ENCODE measurements at regions not wholly inside any gene's neighbourhood (a gene's known extent, or its start where the extent isn't known, plus 50 kb on each side); places are given as distances from the start of the nearest gene placed in this dataset.
"Not testable (repeated sequence)": the region's sequence is repeated elsewhere in the genome, so short reads cannot be mapped to it uniquely, and the experiment has no call there.

DNA sequence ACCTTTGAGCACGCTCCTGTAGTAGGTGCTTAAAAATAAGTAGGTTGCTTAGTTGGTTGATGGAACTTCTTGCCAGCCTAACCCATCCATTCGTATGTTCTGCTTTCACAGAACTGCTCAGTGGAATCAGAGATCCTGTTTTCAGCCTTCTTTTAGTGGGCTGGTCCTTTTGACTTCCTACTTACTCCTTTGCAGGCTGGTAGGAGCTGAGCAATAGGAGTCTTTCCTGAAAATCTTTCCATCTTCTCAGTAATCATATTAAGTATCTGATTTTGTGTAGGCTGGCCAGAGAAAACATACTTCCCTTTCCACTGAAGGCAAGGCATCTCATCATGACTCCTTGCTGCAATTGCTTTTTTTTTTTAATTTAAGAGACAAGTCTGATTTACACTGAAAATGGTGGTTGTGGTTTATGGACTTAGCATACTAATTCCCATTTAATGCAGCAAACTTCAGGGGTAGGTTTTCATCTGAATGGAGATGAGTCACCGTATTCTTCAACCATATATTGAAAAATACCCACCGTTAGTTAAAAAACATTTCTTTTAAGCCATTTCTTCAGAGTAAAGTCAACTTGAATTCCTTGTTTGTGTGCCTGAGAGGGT is 208.0 kb downstream of the ZNF365 start:
- Mint-ChIP-seq H3K4me1 (peaks cover 24% of the 10 kb centered on the region), H3K27ac (peak overlapping the region; percentile 23), H3K27me3 (peaks cover 4% of the 10 kb centered on the region), H3K36me3 (ENCODE audit: low read depth) (no peaks in the 10 kb centered on the region), H3K4me3 (no peak overlapping the region), H3K9me3 (no peaks in the 10 kb centered on the region)
- DNase-seq: no peak
- ATAC-seq: no peak

- H3K9me3 Mint-ChIP-seq: peaks cover 2% of the 10 kb centered on the region
- no peak for DNase-seq
- ATAC-seq: no peak
- H3K27me3 Mint-ChIP-seq: peaks cover 1% of the 10 kb centered on the region
- no peak overlapping the region for H3K4me3 Mint-ChIP-seq
- no peak overlapping the region for H3K27ac Mint-ChIP-seq
- H3K36me3 Mint-ChIP-seq (ENCODE audit: low read depth): no peaks in the 10 kb centered on the region
- H3K4me1 Mint-ChIP-seq: peaks cover 24% of the 10 kb centered on the region
These were observed 208.6 kb downstream of the ZNF365 start for GRCh38 chr10:62582804-62583208.

DNA sequence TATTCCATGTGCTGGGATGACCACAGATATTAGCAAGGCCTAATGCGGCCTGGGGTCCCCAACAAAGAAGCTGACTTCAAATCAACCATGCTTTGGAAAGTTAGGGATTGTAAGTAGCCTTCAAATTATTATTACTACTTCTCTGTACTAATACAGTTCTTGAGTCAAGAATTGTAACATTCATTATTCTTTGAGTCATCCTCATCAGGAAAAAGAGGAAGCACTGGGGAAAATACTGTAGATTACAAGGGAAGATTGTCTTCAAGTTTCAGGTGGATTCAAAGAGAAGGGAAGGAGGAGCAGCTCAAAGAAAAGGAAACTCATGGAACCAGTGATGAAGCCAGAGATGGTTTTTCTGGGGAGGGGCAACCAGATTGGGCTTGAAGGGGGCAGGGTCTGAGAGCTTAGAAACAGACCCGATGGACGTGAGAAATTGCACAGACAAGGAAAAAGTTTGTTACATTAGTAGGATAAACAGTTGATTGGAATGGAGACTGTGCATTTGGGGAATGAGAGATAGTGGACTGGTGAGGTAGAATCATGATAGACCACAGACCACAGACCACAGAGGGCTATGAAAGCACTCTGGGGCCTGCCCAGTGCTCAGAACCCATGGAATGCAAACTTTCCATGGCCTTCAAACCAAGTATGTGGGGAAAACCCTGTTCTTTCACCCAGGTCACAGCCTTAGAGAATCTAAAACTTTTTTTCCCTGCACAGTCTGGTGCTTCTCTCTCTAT is 209.9 kb downstream of the ZNF365 start:
- Mint-ChIP-seq H3K4me1 (peaks cover 24% of the 10 kb centered on the region), H3K27me3 (no peaks in the 10 kb centered on the region)
- peak; percentile 81 for ATAC-seq

DNA sequence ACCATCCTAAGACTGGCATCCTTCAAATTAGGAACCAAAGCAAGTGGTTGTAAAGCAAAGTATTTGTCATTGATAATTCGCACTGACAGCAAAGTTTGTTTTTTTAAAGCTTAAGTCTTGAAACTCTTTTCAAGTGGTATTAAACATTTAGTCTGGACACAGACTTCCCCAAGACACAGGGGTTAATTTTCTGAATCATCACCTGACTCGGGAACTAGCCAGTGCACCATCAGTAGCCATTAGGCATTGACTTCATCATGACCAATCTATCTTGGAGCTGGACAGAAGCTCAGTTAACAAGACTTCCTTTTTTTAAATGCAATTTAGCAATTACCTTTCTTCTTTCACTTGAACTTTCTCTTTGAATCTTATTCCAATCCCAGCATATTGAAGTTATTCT is 210.6 kb downstream of the ZNF365 start:
- Mint-ChIP-seq H3K27me3 (peaks cover under 1% of the 10 kb centered on the region), H3K36me3 (ENCODE audit: low read depth) (no peaks in the 10 kb centered on the region), H3K4me3 (no peak overlapping the region), H3K27ac (no peak overlapping the region), H3K9me3 (peaks cover 7% of the 10 kb centered on the region), H3K4me1 (peaks cover 24% of the 10 kb centered on the region)
- ATAC-seq (no peak), DNase-seq (no peak)

More for the DNA sequence above, 209.9 kb downstream of the ZNF365 start:
- Mint-ChIP-seq H3K36me3 (ENCODE audit: low read depth) (no peaks in the 10 kb centered on the region), H3K27ac (no peak overlapping the region), H3K4me3 (no peak overlapping the region), H3K9me3 (peaks cover 7% of the 10 kb centered on the region)
- DNase-seq: peak; percentile 22

DNA sequence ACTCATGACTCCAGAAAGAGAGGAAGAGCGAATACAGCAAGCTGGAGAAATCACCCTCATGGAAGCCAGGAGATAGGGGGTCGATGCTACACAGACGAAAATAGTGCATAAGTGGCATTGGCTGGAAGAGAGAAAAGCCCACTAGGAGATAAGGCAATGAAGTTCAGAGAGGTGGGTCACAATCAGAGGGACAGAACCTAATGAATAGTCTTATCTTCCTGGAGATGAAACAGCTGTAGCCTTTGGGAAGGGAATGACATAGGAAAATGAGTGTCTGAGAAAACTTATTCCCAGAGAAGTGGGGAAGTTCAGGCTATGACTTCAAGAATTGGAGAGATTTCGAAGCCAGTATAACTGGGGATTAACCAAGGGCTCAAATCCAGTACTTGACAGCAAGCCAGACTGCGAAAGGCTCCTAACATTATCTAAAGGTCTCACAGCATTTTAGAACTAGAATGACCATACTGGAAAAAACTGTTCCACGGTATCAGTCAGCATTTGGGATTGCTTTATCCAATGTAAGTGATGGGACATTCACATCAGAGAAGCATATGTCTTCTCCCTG is 211.1 kb downstream of the ZNF365 start:
- Mint-ChIP-seq H3K4me1 (peaks cover 29% of the 10 kb centered on the region), H3K27me3 (peaks cover 4% of the 10 kb centered on the region), H3K36me3 (ENCODE audit: low read depth) (no peaks in the 10 kb centered on the region), H3K9me3 (peaks cover 7% of the 10 kb centered on the region), H3K27ac (no peak overlapping the region), H3K4me3 (no peak overlapping the region)
- no peak for DNase-seq
- no peak for ATAC-seq

- Mint-ChIP-seq H3K9me3 (peaks cover 7% of the 10 kb centered on the region), H3K4me1 (peaks cover 33% of the 10 kb centered on the region), H3K27ac (no peak overlapping the region), H3K36me3 (ENCODE audit: low read depth) (no peaks in the 10 kb centered on the region), H3K4me3 (no peak overlapping the region), H3K27me3 (peaks cover 4% of the 10 kb centered on the region)
- DNase-seq: no peak
- no peak for ATAC-seq
These were observed 212.8 kb downstream of the ZNF365 start for GRCh38 chr10:62587011-62587410.

DNA sequence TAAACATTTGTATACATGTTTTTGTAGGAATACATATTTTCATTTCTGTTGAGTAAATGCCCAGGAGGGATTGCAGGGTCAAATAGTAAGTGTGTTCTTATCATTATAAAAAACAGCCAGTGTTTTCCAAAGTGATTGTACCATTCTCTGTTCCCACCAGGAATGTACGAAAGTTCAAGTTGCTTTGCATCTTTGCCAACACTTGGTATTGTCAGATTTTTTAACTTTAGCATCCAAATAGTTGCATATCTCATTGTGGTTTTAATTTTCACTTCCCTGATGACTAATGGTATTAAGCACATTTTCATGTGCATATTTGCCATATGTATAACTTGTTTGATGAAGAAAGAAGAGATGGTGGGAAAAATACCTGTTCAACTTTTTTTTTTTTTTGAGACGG is 213.9 kb downstream of the ZNF365 start:
- H3K4me3 Mint-ChIP-seq: no peak overlapping the region
- H3K27ac Mint-ChIP-seq: no peak overlapping the region
- H3K9me3 Mint-ChIP-seq: peaks cover 7% of the 10 kb centered on the region
- no peaks in the 10 kb centered on the region for H3K36me3 Mint-ChIP-seq (ENCODE audit: low read depth)
- peaks cover 24% of the 10 kb centered on the region for H3K4me1 Mint-ChIP-seq
- no peak for ATAC-seq
- no peak for DNase-seq
- H3K27me3 Mint-ChIP-seq: peaks cover 4% of the 10 kb centered on the region

GRCh38 chr10:62589689-62590088 is 214.8 kb upstream of the ADO start:
- Mint-ChIP-seq H3K27me3 (peaks cover 4% of the 10 kb centered on the region), H3K27ac (no peak overlapping the region), H3K4me1 (peaks cover 20% of the 10 kb centered on the region), H3K36me3 (ENCODE audit: low read depth) (no peaks in the 10 kb centered on the region), H3K4me3 (no peak overlapping the region), H3K9me3 (peaks cover 7% of the 10 kb centered on the region)
- DNase-seq: no peak
- no peak for ATAC-seq

GRCh38 chr10:62590306-62590705 is 214.2 kb upstream of the ADO start:
- Mint-ChIP-seq H3K9me3 (peaks cover 7% of the 10 kb centered on the region), H3K4me1 (peaks cover 14% of the 10 kb centered on the region), H3K27me3 (peaks cover 4% of the 10 kb centered on the region), H3K4me3 (no peak overlapping the region), H3K36me3 (ENCODE audit: low read depth) (no peaks in the 10 kb centered on the region), H3K27ac (no peak overlapping the region)
- no peak for ATAC-seq
- no peak for DNase-seq

GRCh38 chr10:62594093-62594520 is 210.4 kb upstream of the ADO start:
- Mint-ChIP-seq H3K4me1 (peaks cover 14% of the 10 kb centered on the region), H3K9me3 (no peaks in the 10 kb centered on the region), H3K36me3 (ENCODE audit: low read depth) (no peaks in the 10 kb centered on the region), H3K27me3 (peaks cover 4% of the 10 kb centered on the region), H3K27ac (no peak overlapping the region), H3K4me3 (no peak overlapping the region)
- peak; percentile 65 for DNase-seq
- peak; percentile 79 for ATAC-seq

DNA sequence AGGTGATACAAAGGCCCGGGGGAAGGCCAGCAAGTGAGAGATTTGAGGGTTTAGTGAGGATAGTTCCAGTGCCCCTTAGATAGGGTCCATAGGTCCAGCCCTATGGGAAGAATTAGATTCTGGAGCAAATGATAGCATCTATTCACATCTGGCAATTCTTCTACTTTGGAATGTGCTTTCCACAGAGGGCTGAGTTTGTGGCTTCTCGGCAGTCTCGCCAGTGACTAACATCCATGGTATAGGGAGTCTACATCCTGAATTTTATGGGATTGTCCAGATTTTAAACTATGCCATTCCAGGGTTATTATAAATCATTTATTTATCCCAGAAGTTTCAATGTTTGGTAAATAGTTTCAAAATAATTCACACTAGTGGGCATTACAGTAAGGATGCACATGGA is 207.3 kb upstream of the ADO start:
- ATAC-seq (no peak), DNase-seq (no peak)
- Mint-ChIP-seq H3K4me3 (no peak overlapping the region), H3K4me1 (peaks cover 3% of the 10 kb centered on the region), H3K9me3 (peaks cover 4% of the 10 kb centered on the region), H3K36me3 (ENCODE audit: low read depth) (no peaks in the 10 kb centered on the region), H3K27me3 (peaks cover 12% of the 10 kb centered on the region), H3K27ac (no peak overlapping the region)

DNA sequence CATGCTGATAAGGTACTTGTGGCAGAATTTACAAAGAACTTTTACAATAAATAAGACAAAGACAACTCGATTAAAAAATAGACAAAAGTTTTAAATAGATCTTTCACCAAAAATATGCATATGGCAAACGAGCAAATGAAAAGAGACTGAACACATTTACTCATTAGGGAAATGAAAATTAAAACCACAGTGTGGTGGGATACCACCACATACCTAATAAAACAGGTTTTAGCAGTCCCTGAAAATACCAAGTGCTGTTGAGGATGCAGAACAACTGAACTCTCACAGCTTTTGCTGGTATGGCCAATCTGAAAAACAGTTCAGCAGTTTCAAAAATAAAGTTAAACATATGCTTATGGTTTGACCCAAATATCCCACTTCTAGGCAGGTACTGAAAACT is 205.4 kb upstream of the ADO start:
- Mint-ChIP-seq H3K4me3 (no peak overlapping the region), H3K27me3 (peaks cover 12% of the 10 kb centered on the region), H3K9me3 (peaks cover 4% of the 10 kb centered on the region), H3K27ac (no peak overlapping the region), H3K36me3 (ENCODE audit: low read depth) (no peaks in the 10 kb centered on the region), H3K4me1 (no peaks in the 10 kb centered on the region)
- no peak for ATAC-seq
- no peak for DNase-seq

GRCh38 chr10:62606551-62606950 is 198.0 kb upstream of the ADO start:
- not testable (repeated sequence) for H3K9me3 Mint-ChIP-seq; H3K27me3 Mint-ChIP-seq; H3K27ac Mint-ChIP-seq; ATAC-seq; H3K4me3 Mint-ChIP-seq; DNase-seq; H3K36me3 Mint-ChIP-seq (ENCODE audit: low read depth)
- H3K4me1 Mint-ChIP-seq: peaks cover 13% of the 10 kb centered on the region

- H3K27me3 Mint-ChIP-seq; DNase-seq; H3K36me3 Mint-ChIP-seq (ENCODE audit: low read depth); H3K4me3 Mint-ChIP-seq; H3K9me3 Mint-ChIP-seq; H3K27ac Mint-ChIP-seq; ATAC-seq: not testable (repeated sequence)
- peaks cover 28% of the 10 kb centered on the region for H3K4me1 Mint-ChIP-seq
These were observed 196.2 kb upstream of the ADO start for GRCh38 chr10:62608189-62608875.
